Activated B cell treated with CpG ODN at 0.5 μM for 24 hours (primary cell): ENCODE measurements at regions not wholly inside any gene's neighbourhood (a gene's known extent, or its start where the extent isn't known, plus 50 kb on each side); places are given as distances from the start of the nearest gene placed in this dataset.

Source experiments
- ATAC-seq: fragments of 200-7000 bp; cut with Tn5 transposase; one replicate; pipeline ENCODE4 v1.10.0; 2021; ENCODE audit warnings: low read depth, mild to moderate bottlenecking, moderate library complexity
- CTCF ChIA-PET: fragments of 350-600 bp; sonication (Branson Sonifier 250); formaldehyde crosslinking; loops from one replicate; lab custom pipeline; 2021; ENCODE audit warnings: antibody characterized with exemption; lab: Charles Lee
- POLR2A ChIA-PET: fragments of 350-600 bp; sonication (Branson Sonifier 250); formaldehyde crosslinking; loops from one replicate; lab custom pipeline; 2021; ENCODE audit warnings: antibody characterized with exemption; lab: Charles Lee
- DNase-seq: peaks from one replicate; pipeline ENCODE4 v3.0.0; 2022
- H3K27ac Mint-ChIP-seq: one replicate; pipeline ENCODE4 v1.8.0; 2020; ENCODE audit warnings: mixed read lengths
- H3K27me3 Mint-ChIP-seq: one replicate; pipeline ENCODE4 v1.8.0; 2021; ENCODE audit warnings: mixed read lengths
- H3K36me3 Mint-ChIP-seq: one replicate; pipeline ENCODE4 v1.8.0; 2021; ENCODE audit warnings: low read depth, mixed read lengths
- H3K4me1 Mint-ChIP-seq: one replicate; pipeline ENCODE4 v1.8.0; 2021; ENCODE audit warnings: mixed read lengths
- H3K4me3 Mint-ChIP-seq: one replicate; pipeline ENCODE4 v1.8.0; 2020; ENCODE audit warnings: mild to moderate bottlenecking, mixed read lengths
- H3K9me3 Mint-ChIP-seq: one replicate; pipeline ENCODE4 v1.8.0; 2020; ENCODE audit warnings: mixed read lengths
- CTCF ChIP-seq: fragments of 200-600 bp; IDR thresholded peaks from one replicate; pipeline ENCODE4 v1.8.0; 2022; ENCODE audit warnings: antibody characterized with exemption, mild to moderate bottlenecking
- intact Hi-C: fragments of 100-400 bp; cut with micrococcal nuclease; formaldehyde crosslinking; loops from one replicate; pipeline ENCODE4 v1.15.1; 2024

- no peak overlapping the region for H3K4me3 Mint-ChIP-seq
- intact Hi-C loops, result no loop called here
- no peak for ATAC-seq
- H3K9me3 Mint-ChIP-seq, result peaks cover 3% of the 10 kb centered on the region
- H3K27me3 Mint-ChIP-seq, result peaks cover 2% of the 10 kb centered on the region
- no peak for TF ChIP-seq CTCF
- CTCF ChIA-PET, result no interaction called here
- no peaks in the 10 kb centered on the region for H3K4me1 Mint-ChIP-seq
- no peaks in the 10 kb centered on the region for H3K36me3 Mint-ChIP-seq
- no peak overlapping the region for H3K27ac Mint-ChIP-seq
- POLR2A ChIA-PET, result no interaction called here
- DNase-seq, result no peak
Measured at GRCh38 chr3:135513106-135514059, 452.1 kb upstream of the PPP2R3A start.

GRCh38 chr3:135514060-135514448 is 451.5 kb upstream of the PPP2R3A start:
- H3K4me3 Mint-ChIP-seq, result no peak overlapping the region
- TF ChIP-seq CTCF, result no peak
- ChIA-PET CTCF (no interaction called here), POLR2A (no interaction called here)
- DNase-seq (no peak), ATAC-seq (no peak)
- no peaks in the 10 kb centered on the region for H3K36me3 Mint-ChIP-seq
- intact Hi-C loops, result no loop called here
- no peaks in the 10 kb centered on the region for H3K4me1 Mint-ChIP-seq
- peaks cover 3% of the 10 kb centered on the region for H3K9me3 Mint-ChIP-seq
- H3K27me3 Mint-ChIP-seq, result no peaks in the 10 kb centered on the region
- no peak overlapping the region for H3K27ac Mint-ChIP-seq

DNA sequence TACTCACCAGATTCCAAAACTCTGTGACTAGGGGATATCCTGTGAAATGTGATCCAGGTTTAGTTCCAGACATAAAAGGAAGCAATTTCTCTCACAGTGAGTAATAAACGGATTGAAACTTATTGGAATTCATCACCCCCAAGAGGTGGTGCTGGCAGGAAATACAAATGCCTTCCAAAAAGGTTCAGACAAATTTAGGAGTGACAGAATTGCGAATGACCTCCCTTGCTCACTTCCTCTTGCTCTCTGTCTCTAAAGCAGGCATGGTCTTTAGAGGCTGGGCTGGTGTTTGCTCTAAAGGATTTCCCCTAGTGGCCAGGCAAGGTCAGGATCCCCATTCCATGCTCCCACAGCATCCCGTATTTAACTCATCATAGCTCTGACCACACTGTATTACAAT is 449.4 kb upstream of the PPP2R3A start:
- CTCF ChIA-PET, result no interaction called here
- no peak for ATAC-seq
- no peak for TF ChIP-seq CTCF
- Mint-ChIP-seq H3K4me3 (no peak overlapping the region), H3K36me3 (no peaks in the 10 kb centered on the region), H3K27ac (no peak overlapping the region), H3K9me3 (no peaks in the 10 kb centered on the region), H3K4me1 (no peaks in the 10 kb centered on the region), H3K27me3 (peaks cover 3% of the 10 kb centered on the region)
- POLR2A ChIA-PET, result no interaction called here
- DNase-seq, result no peak
- intact Hi-C loops, result no loop called here

DNA sequence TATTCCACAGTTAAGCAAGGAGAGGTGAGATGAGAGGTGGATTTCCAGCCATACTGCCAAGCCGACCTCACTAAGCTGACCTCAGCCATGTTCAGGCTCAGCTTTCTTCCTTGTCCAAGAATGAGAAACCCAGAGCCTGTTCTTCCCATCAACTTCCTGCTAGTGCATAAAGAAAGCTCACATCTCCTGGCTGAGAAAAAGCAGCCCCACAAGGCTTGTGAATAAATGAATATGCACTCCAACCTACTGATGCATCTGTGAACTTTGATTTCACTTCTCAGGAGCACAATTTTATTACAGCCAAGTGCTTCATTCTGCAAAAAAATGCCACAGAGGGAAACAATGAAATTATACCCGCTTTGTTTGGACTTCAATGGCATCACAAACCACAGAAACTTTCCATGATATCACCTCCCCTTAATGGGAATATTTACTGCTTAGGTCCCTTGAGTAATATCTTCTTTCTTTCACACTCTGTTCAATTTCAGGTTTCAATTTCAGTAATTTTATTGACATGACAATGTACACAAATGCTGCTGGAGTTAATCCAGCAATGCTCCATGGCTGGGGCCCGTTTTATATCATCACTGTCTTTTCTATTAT is 437.0 kb upstream of the PPP2R3A start:
- ATAC-seq (no peak), DNase-seq (no peak)
- no peak for TF ChIP-seq CTCF
- Mint-ChIP-seq H3K27ac (no peak overlapping the region), H3K4me1 (no peaks in the 10 kb centered on the region), H3K4me3 (no peak overlapping the region), H3K9me3 (peaks cover under 1% of the 10 kb centered on the region), H3K27me3 (peaks cover 2% of the 10 kb centered on the region), H3K36me3 (no peaks in the 10 kb centered on the region)
- ChIA-PET CTCF (no interaction called here), POLR2A (no interaction called here)
- intact Hi-C loops, result no loop called here

DNA sequence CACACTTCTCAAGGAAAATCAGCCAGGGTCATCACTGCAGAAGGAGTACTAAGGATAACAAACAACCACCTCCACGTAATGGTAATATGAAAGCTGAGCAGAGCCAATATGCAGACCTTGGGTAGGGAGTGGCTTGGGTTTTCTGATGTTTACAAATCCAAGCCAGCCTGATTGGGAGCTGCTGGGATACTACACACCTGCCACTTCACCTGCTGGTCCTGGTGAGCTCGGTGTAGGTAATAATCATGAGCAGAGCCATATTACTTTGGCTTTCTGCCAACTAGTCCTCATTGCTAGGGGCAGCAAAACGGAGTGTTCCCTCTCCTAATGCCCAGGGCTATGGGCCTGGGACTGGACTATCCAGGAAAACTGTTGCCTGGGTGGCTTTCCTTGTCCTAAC is 433.5 kb upstream of the PPP2R3A start:
- DNase-seq, result no peak
- POLR2A ChIA-PET, result no interaction called here
- Mint-ChIP-seq H3K9me3 (peaks cover 7% of the 10 kb centered on the region), H3K4me3 (no peak overlapping the region), H3K4me1 (no peaks in the 10 kb centered on the region), H3K27ac (no peak overlapping the region), H3K36me3 (no peaks in the 10 kb centered on the region), H3K27me3 (peaks cover 2% of the 10 kb centered on the region)
- intact Hi-C loops, result no loop called here
- CTCF ChIA-PET, result no interaction called here
- TF ChIP-seq CTCF, result no peak
- ATAC-seq, result no peak
